Right ventricle myocardium inferior (tissue), 1 donor: ENCODE measurements at regions not wholly inside any gene's neighbourhood (a gene's known extent, or its start where the extent isn't known, plus 50 kb on each side); places are given as distances from the start of the nearest gene placed in this dataset.
A peak's percentile ranks its signal among the peaks of the same experiment; 100 is the strongest.

Source experiments
- ATAC-seq: fragments of 200-7000 bp; cut with Tn5 transposase; one replicate; pipeline ENCODE4 v1.9.1; 2020; ENCODE audit warnings: mild to moderate bottlenecking, moderate library complexity
- DNase-seq: peaks from one replicate; pipeline ENCODE4 v3.0.0; 2021; ENCODE audit errors: missing footprints
- intact Hi-C: fragments of 100-400 bp; cut with DNase I; formaldehyde crosslinking; loops from one replicate; pipeline ENCODE4 v1.11.0; 2022
- donor health status: DM: no; HTN: yes; CAD: no; lungs with severe emphysema.

GRCh38 chr11:70745451-70745850 is 347.1 kb downstream of the CTTN start:
- ATAC-seq (no peak), DNase-seq (no peak)
- intact Hi-C loops: no loop called here

- ATAC-seq (no peak), DNase-seq (no peak)
- intact Hi-C loops: no loop called here
These were observed 347.6 kb downstream of the CTTN start for GRCh38 chr11:70745941-70746340.

DNA sequence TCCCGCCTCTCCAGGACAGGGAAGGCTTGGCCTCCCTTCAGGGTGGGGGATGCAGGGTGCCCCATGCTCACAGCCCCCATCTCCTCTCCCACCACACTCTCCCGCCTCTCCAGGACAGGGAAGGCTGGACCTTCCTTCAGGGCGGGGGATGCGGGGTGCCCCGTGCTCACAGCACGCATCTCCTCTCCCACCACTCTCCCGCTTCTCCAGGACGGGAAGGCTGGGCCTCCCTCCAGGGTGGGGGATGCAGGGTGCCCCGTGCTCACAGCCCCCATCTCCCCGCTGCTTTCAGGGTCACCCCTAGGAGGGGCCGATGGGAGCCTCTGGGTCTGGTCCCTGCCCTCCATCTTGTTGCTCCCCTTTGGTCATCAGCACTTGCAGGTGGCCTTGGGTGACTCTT is 348.0 kb downstream of the CTTN start:
- intact Hi-C loops: no loop called here
- DNase-seq: no peak
- no peak for ATAC-seq

DNA sequence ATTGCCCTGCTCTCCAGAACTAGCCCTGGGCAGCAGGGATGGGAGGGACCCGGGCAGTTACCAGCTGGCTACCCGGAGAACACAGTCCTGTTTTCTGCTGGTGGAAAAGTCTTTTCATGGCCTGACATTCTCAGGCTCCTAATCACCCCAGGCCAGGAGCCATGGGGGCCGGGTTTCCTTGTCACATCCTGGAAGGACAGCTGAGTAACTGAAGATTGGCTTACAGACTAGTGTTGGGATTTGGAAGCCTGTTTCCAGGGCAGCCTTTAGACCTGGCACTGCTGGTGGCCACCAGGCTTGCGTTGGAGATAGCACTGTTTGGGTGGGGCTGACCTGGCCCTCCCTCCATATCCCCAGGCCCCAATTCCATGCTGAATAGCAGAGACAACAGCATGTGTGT is 349.0 kb downstream of the CTTN start:
- DNase-seq: no peak
- intact Hi-C loops: no loop called here
- ATAC-seq: no peak

GRCh38 chr11:70747921-70748320 is 349.6 kb downstream of the CTTN start:
- intact Hi-C loops: no loop called here
- ATAC-seq (no peak), DNase-seq (no peak)

DNA sequence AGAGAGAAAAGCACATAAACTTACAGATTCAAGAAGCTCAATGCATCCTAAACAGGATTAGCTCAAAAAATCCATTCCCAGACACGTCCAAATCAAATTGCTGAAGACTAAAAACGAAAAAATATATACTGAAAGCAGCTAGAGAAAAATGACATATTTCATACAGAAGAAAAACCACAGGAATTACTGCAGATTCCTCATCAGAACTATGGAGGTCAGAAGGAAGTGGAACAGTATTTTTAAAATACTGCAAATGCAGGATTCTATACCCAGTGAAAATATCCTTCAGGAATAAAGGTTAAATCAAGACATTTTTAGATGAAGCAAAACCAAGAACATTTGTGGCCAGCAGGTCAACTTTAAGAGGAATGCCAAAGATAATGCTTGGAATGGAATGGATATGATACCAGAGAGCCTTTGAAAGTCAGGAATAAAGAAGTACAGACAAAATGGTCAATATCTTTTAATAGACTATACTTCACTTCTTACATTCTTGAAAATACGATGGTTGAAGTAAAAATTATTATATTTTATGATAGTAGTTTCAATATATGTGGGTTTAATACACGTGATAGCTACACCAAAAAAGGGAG is 352.9 kb downstream of the CTTN start:
- intact Hi-C loops: no loop called here
- ATAC-seq (no peak), DNase-seq (no peak)

GRCh38 chr11:70755410-70756158 is 357.3 kb downstream of the CTTN start:
- ATAC-seq (peak; percentile 95), DNase-seq (peak; percentile 87)
- intact Hi-C loops: loop anchor here (1.0 kb wide), 1 partner anchor 288 kb away; no protein-coding TSS in a partner anchor

DNA sequence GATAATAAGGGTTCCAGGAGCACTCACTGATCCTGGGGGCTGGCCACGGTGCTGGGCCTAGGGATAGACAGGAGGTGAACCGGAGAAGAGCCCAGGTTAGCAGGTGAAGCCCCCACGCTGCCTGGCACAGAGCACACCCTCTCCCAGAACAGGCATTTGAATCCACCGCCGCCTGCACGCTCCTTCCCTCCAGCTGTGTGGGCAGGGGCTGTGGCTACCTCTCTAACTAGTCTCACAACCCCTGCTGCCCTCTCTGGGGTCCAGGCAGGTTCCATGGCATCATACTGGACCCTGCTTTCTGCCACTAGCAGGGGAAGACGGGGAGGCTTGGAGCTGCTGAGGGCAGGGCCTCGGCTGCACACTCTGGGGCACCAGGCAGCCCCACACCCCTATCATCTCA is 358.0 kb downstream of the CTTN start:
- ATAC-seq (no peak), DNase-seq (no peak)
- intact Hi-C loops: no loop called here

GRCh38 chr11:70756756-70757155 is 358.4 kb downstream of the CTTN start:
- no peak for ATAC-seq
- intact Hi-C loops: no loop called here
- no peak for DNase-seq

DNA sequence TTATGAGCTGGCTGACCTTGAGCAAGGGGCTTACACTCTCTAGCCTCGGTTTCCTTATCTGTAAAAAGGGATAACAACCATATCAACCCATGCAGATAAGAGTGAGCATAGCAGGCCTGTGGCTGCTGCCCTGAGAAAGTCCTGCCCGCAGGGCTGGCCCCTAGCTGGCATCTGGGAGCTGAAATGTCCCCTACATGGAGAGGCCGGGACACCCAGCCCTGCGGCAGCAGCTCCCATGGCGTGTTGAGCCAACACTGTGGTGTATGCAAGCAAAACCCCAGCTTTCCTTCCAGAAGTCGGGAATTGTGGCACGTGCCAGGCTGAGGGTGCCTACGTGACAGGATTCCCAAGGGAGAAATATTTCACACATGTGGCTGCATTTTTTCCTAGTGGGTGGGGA is 358.9 kb downstream of the CTTN start:
- intact Hi-C loops: no loop called here
- DNase-seq (no peak), ATAC-seq (no peak)

- intact Hi-C loops: no loop called here
- ATAC-seq (no peak), DNase-seq (no peak)
These were observed 359.9 kb downstream of the CTTN start for GRCh38 chr11:70758206-70758605.

DNA sequence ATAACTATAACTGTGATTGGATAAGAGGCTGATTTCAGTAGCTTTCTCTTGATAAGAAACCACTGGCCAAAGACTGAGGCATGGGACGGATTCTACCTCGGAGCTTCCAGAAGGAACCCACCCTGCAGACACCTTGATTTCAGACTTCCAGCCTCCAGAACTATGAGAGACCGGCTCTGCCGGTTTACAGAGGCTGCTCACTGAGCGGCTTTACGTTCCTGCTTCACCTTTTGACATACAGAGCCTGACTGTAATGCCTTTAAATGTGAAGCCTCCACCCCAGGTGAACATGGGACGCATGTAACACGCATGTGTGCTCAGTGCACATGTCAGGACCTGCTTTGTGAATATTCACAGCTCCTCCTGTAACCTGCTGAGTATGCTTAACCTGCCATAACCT is 361.5 kb downstream of the CTTN start:
- ATAC-seq (no peak), DNase-seq (no peak)
- intact Hi-C loops: no loop called here

GRCh38 chr11:70760416-70761020 is 362.2 kb downstream of the CTTN start:
- DNase-seq (no peak), ATAC-seq (no peak)

GRCh38 chr11:70761094-70761907 is 363.0 kb downstream of the CTTN start:
- intact Hi-C loops: no loop called here
- DNase-seq: no peak
- ATAC-seq: no peak

More at GRCh38 chr11:70760416-70761020, 362.2 kb downstream of the CTTN start:
- intact Hi-C loops: no loop called here

DNA sequence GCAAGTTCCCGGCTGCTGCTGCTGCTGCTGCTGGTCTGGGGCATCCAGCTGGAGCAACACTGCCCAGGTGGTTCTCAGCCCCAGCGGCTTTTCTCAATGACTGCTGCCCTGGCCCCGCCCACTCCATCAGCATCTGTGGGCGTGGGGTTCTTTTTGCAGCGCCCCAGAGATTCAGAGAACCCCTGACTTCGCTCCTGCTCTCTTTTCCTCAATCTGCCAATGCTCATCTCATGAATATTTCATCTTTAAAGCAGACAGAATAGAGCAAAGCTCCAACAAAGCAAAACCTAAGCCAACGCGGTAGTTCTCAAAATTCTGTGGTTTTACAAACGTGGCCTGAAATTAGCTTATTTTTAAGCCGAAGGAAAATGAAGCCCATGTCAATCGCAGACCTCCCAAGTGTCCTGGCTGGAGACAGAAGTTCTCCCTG is 363.6 kb downstream of the CTTN start:
- intact Hi-C loops: no loop called here
- ATAC-seq: no peak

DNA sequence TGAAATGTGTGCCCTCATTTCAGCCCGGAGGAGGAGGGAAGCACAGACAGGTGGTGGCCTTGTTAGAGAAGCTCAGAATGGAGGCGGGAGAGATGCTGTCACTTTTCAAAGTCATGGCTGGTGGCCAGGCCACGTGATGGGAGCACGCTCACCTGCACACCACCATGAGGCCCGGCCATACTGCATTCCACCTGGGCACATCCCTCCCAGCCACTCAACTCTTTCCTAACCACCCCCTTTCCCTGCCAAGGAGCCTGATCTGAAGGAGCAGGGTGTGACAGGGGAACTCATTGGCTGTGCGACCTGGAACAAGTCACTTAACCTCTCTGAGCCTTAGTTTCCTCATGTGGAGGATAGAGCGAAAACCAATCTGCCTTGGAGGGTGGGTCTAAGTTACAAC is 364.5 kb downstream of the CTTN start:
- intact Hi-C loops: no loop called here
- no peak for ATAC-seq

More for the DNA sequence above, 363.6 kb downstream of the CTTN start:
- DNase-seq: no peak

DNA sequence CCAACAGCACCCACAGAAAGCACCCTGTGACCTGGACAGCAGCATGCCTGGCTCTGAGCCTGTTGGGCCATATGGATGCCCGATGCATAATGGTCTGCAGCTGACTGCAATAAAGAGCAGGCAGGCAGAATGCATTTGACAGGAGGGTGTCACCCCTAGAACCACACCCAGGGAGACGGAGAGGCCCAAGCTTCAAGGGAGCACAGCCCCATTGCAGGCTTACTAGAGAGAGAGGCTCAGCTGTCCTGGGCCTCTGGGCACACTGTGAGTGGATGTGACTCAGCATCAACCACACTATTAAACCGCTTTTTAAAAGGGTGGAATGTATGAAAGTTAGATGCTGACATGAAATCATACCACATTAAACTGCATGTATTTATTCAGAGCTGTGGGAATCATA is 365.3 kb downstream of the CTTN start:
- no peak for DNase-seq
- intact Hi-C loops: no loop called here
- no peak for ATAC-seq

More for the DNA sequence above, 364.5 kb downstream of the CTTN start:
- no peak for DNase-seq

GRCh38 chr11:70764356-70764905 is 366.1 kb downstream of the CTTN start:
- ATAC-seq: no peak
- DNase-seq: no peak
- intact Hi-C loops: no loop called here

- intact Hi-C loops: no loop called here
- DNase-seq: no peak
- no peak for ATAC-seq
These were observed 368.6 kb downstream of the CTTN start for GRCh38 chr11:70766901-70767300.
